Sigmoid colon (tissue), 4 donors: ENCODE measurements at regions not wholly inside any gene's neighbourhood (a gene's known extent, or its start where the extent isn't known, plus 50 kb on each side); places are given as distances from the start of the nearest gene placed in this dataset.

Experiments used
- CTCF ChIP-seq, 4 experiments: fragments of 450-650 bp in 3 of 4; fragments of 200-600 bp in 1 of 4; IDR thresholded peaks; one replicate each; pipeline ENCODE4 v1.5.1; 2016 to 2019; ENCODE audit warnings: antibody characterized with exemption in 4 of 4, mild to moderate bottlenecking in 3 of 4, moderate library complexity in 2 of 4
- POLR2A ChIP-seq, 2 donors: fragments of 450-650 bp; IDR thresholded peaks; one replicate each; pipeline ENCODE4 v1.6.1; 2016; ENCODE audit warnings: antibody characterized with exemption in 2 of 2, mild to moderate bottlenecking in 2 of 2, moderate library complexity in 2 of 2
- POLR2AphosphoS5 ChIP-seq, 4 donors: sonication (generic); formaldehyde crosslinking; IDR thresholded peaks; one replicate each; pipeline ENCODE4 v1.6.1; 2017; ENCODE audit warnings: antibody characterized with exemption in 4 of 4

GRCh38 chr16:86883583-86884389 lies 305.4 kb downstream of the FOXL1 start:
- no peak for TF ChIP-seq CTCF (IDR thresholded peaks at IDR 0.05)
- no peak for TF ChIP-seq POLR2A (IDR thresholded peaks at IDR 0.05)
- no peak for TF ChIP-seq POLR2AphosphoS5 (IDR thresholded peaks at IDR 0.05)
